ENCODE measurements at regions not wholly inside any gene's neighbourhood (a gene's known extent, or its start where the extent isn't known, plus 50 kb on each side); places are given as distances from the start of the nearest gene placed in this dataset.

DNA sequence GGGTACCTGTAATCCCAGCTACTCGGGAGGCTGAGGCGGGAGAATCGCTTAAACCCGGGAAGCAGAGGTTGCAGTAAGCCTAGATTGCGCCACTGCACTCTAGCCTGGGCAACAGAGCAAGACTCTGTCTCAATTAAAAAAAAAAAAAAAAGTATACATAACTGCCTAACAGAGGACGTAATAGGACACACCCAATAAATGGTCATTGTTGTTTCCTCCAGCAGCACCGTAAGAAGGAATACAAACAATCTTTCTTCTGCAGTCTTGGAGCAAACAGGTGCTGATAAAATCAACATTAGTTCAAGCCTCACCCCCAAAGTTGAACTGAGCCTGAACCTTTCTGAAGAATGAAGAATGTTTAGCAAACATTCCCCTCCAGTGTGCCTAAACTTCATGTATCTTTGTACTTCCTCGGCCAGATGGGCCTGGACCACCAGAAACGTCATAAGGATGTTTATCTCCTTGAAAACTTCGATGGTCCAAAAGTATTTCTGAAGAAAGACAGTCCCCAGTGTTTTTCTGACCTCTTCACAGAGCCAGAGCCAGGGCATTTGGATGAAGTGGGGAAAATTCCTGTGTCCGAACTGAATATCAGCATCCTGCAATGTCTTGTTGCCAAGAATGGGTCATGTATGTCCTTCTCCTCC lies 136.8 kb upstream of the F3 start:
- CTCF ChIA-PET: interaction anchor here (1.7 kb wide), 1 partner anchor 13 kb away, joined by 4 read pairs; no protein-coding TSS in a partner anchor
- POLR2A ChIA-PET: no interaction called here
- no peak overlapping the region for H3K27ac Mint-ChIP-seq
- no peaks in the 10 kb centered on the region for H3K9me3 Mint-ChIP-seq
- no peaks in the 10 kb centered on the region for H3K27me3 ChIP-seq (ENCODE audit: control insufficient read depth in 1 of 2, insufficient read depth in 2 of 2, low read length in 2 of 2)
- no peaks in the 10 kb centered on the region for H3K4me1 Mint-ChIP-seq (ENCODE audit: low read depth)
- no peak for DNase-seq
- intact Hi-C loops (cut with DNase I, micrococcal nuclease): no loop called here
- no peaks in the 10 kb centered on the region for H3K4me1 ChIP-seq (ENCODE audit: insufficient read depth, low read length)
- no peaks in the 10 kb centered on the region for H3K36me3 ChIP-seq (ENCODE audit: insufficient read depth, low read length)
- peaks cover 0 to 5% of the 10 kb centered on the region in 2 experiments for H3K9me3 ChIP-seq (ENCODE audit: control insufficient read depth in 1 of 2, insufficient read depth in 1 of 2, low read length in 2 of 2)
- no peak for TF ChIP-seq CTCF (IDR thresholded peaks at IDR 0.05)
- peaks cover 15% of the 10 kb centered on the region for H3K27me3 Mint-ChIP-seq
- H3K4me3 Mint-ChIP-seq: no peak overlapping the region
- no peak for ATAC-seq (ENCODE audit: poor library complexity)
- H3K27ac ChIP-seq (ENCODE audit: low read depth in 1 of 2, low read length in 2 of 2): no peak overlapping the region
- H3K36me3 Mint-ChIP-seq (ENCODE audit: low read depth): no peaks in the 10 kb centered on the region
- H3K4me3 ChIP-seq (ENCODE audit: low read length): no peak overlapping the region

- ATAC-seq (ENCODE audit: poor library complexity) (no peak), DNase-seq (no peak)
- Mint-ChIP-seq H3K4me1 (ENCODE audit: low read depth) (no peaks in the 10 kb centered on the region), H3K27me3 (peaks cover 13% of the 10 kb centered on the region), H3K9me3 (no peaks in the 10 kb centered on the region), H3K27ac (no peak overlapping the region), H3K4me3 (no peak overlapping the region), H3K36me3 (ENCODE audit: low read depth) (no peaks in the 10 kb centered on the region)
- no peak overlapping the region for H3K4me3 ChIP-seq (ENCODE audit: low read length)
- no peaks in the 10 kb centered on the region for H3K4me1 ChIP-seq (ENCODE audit: insufficient read depth, low read length)
- intact Hi-C loops (cut with DNase I, micrococcal nuclease): no loop called here
- peaks cover 0 to 5% of the 10 kb centered on the region in 2 experiments for H3K9me3 ChIP-seq (ENCODE audit: control insufficient read depth in 1 of 2, insufficient read depth in 1 of 2, low read length in 2 of 2)
- no peak for TF ChIP-seq CTCF (IDR thresholded peaks at IDR 0.05)
- no peaks in the 10 kb centered on the region for H3K36me3 ChIP-seq (ENCODE audit: insufficient read depth, low read length)
- H3K27ac ChIP-seq (ENCODE audit: low read depth in 1 of 2, low read length in 2 of 2): no peak overlapping the region
- ChIA-PET CTCF (interaction anchor here (1.7 kb wide), 1 partner anchor 12 kb away, joined by 4 read pairs; no protein-coding TSS in a partner anchor), POLR2A (no interaction called here)
- no peaks in the 10 kb centered on the region for H3K27me3 ChIP-seq (ENCODE audit: control insufficient read depth in 1 of 2, insufficient read depth in 2 of 2, low read length in 2 of 2)
These were observed 136.2 kb upstream of the F3 start for GRCh38 chr1:94677714-94678113.

DNA sequence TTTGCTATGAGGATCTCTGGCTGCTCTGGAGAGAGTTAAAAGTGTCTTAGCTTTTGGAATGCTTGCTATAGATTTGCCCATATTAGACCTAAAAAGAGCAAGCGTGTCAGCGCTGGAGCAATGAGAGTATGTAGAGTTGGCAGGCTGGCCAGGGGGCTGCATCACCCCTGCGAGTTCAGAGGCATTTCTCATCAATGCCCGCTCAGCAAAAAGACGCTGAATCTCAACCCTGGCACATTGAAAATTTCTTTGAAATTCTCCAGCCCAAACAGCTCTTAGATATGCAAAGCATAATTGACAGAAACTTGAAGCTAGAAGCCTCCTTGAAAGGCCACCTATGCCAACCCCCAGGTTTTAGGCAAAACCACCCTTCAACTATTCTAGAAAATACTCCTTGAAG lies 135.5 kb upstream of the F3 start:
- Histone ChIP-seq H3K36me3 (ENCODE audit: insufficient read depth, low read length) (no peaks in the 10 kb centered on the region), H3K27ac (ENCODE audit: low read depth in 1 of 2, low read length in 2 of 2) (no peak overlapping the region), H3K4me1 (ENCODE audit: insufficient read depth, low read length) (no peaks in the 10 kb centered on the region), H3K27me3 (ENCODE audit: control insufficient read depth in 1 of 2, insufficient read depth in 2 of 2, low read length in 2 of 2) (no peaks in the 10 kb centered on the region), H3K4me3 (ENCODE audit: low read length) (no peak overlapping the region), H3K9me3 (ENCODE audit: control insufficient read depth in 1 of 2, insufficient read depth in 1 of 2, low read length in 2 of 2) (peaks cover 0 to 5% of the 10 kb centered on the region in 2 experiments)
- no peak overlapping the region for H3K27ac Mint-ChIP-seq
- H3K9me3 Mint-ChIP-seq: no peaks in the 10 kb centered on the region
- TF ChIP-seq CTCF (IDR thresholded peaks at IDR 0.05): no peak
- no peak for ATAC-seq (ENCODE audit: poor library complexity)
- no peak for DNase-seq
- ChIA-PET POLR2A (no interaction called here), CTCF (interaction anchor here (1.7 kb wide), 1 partner anchor 12 kb away, joined by 4 read pairs; no protein-coding TSS in a partner anchor)
- no peaks in the 10 kb centered on the region for H3K4me1 Mint-ChIP-seq (ENCODE audit: low read depth)
- intact Hi-C loops (cut with DNase I, micrococcal nuclease): no loop called here
- H3K36me3 Mint-ChIP-seq (ENCODE audit: low read depth): no peaks in the 10 kb centered on the region
- peaks cover 9% of the 10 kb centered on the region for H3K27me3 Mint-ChIP-seq
- H3K4me3 Mint-ChIP-seq: no peak overlapping the region

Measured in CD4-positive, alpha-beta T cell (primary cell).